ENCODE measurements at regions not wholly inside any gene's neighbourhood (a gene's known extent, or its start where the extent isn't known, plus 50 kb on each side); places are given as distances from the start of the nearest gene placed in this dataset.

DNA sequence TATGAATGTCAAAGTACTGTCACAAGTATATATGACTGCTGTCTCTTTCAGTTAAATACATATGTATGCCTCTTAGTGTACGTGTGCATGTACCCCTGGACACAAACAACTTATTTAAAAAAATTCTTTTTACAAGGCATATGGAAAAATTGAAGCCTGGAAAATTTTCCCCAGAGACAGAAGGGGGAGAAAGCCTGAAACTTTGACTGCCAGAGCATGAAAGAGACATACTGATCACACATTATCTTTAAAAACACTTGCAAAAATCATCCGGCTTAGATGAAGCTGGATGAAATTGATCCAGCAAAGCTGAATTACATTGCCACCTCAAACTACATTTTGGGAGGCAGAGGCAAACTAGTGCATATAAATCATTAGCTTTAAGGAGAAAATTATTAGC is 88.0 kb upstream of the NFIB start:
- H3K27me3 ChIP-seq (ENCODE audit: low read length): no peaks in the 10 kb centered on the region
- H3K9me2 ChIP-seq (replicated peaks; ENCODE audit: insufficient read depth, low read length): no peaks in the 10 kb centered on the region
- no peaks in the 10 kb centered on the region for H3K36me3 ChIP-seq (ENCODE audit: low read length)
- H3K27ac ChIP-seq (ENCODE audit: low read depth, low read length): no peak overlapping the region
- no peaks in the 10 kb centered on the region for H3F3A ChIP-seq (ENCODE audit: insufficient read depth)
- no peaks in the 10 kb centered on the region for H3K79me2 ChIP-seq (ENCODE audit: insufficient read depth, low read length)
- H4K20me1 ChIP-seq (ENCODE audit: low read depth, low read length): no peaks in the 10 kb centered on the region
- no peak overlapping the region for H2AFZ ChIP-seq (ENCODE audit: low read depth, low read length, severe bottlenecking)
- no peaks in the 10 kb centered on the region for H3K9me3 ChIP-seq (ENCODE audit: insufficient read depth, low read length)
- H3K4me3 ChIP-seq (ENCODE audit: insufficient read depth, low read length, poor library complexity, severe bottlenecking): no peak overlapping the region
- H3K4me2 ChIP-seq (ENCODE audit: low read depth, low read length, poor library complexity, severe bottlenecking): no peak overlapping the region
- no peak overlapping the region for H3K9ac ChIP-seq (ENCODE audit: low read length)
- TF ChIP-seq EZH2phosphoT487 (conservative IDR thresholded peaks at IDR 0.05; ENCODE audit: low read length): no peak
- TF ChIP-seq, protein P1, sequence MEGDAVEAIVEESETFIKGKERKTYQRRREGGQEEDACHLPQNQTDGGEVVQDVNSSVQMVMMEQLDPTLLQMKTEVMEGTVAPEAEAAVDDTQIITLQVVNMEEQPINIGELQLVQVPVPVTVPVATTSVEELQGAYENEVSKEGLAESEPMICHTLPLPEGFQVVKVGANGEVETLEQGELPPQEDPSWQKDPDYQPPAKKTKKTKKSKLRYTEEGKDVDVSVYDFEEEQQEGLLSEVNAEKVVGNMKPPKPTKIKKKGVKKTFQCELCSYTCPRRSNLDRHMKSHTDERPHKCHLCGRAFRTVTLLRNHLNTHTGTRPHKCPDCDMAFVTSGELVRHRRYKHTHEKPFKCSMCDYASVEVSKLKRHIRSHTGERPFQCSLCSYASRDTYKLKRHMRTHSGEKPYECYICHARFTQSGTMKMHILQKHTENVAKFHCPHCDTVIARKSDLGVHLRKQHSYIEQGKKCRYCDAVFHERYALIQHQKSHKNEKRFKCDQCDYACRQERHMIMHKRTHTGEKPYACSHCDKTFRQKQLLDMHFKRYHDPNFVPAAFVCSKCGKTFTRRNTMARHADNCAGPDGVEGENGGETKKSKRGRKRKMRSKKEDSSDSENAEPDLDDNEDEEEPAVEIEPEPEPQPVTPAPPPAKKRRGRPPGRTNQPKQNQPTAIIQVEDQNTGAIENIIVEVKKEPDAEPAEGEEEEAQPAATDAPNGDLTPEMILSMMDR (IDR thresholded peaks at IDR 0.05; ENCODE audit: insufficient read depth, low read length, poor library complexity, severe bottlenecking): no peak

DNA sequence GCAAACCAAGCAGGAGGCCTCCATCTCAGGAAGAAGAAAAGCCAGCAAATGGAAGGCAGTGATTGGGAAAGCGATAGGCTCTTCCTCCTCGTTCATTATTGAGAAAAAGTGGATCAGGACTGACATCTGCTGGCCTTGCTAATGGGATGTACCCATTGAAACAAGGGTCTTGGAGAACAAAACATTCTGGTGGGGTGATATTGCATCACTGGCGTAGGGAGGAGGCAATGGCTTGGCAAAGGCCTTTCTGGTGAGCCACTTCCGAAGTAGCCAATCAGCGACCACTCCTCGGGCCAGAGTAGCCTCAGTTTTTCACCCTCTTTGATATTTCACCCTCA is 86.7 kb upstream of the NFIB start:
- Histone ChIP-seq H3K9me2 (replicated peaks; ENCODE audit: insufficient read depth, low read length) (no peaks in the 10 kb centered on the region), H3K27me3 (ENCODE audit: low read length) (no peaks in the 10 kb centered on the region)
- TF ChIP-seq, protein P1 (IDR thresholded peaks at IDR 0.05; ENCODE audit: insufficient read depth, low read length, poor library complexity, severe bottlenecking): no peak
- TF ChIP-seq EZH2phosphoT487 (conservative IDR thresholded peaks at IDR 0.05; ENCODE audit: low read length): no peak

DNA sequence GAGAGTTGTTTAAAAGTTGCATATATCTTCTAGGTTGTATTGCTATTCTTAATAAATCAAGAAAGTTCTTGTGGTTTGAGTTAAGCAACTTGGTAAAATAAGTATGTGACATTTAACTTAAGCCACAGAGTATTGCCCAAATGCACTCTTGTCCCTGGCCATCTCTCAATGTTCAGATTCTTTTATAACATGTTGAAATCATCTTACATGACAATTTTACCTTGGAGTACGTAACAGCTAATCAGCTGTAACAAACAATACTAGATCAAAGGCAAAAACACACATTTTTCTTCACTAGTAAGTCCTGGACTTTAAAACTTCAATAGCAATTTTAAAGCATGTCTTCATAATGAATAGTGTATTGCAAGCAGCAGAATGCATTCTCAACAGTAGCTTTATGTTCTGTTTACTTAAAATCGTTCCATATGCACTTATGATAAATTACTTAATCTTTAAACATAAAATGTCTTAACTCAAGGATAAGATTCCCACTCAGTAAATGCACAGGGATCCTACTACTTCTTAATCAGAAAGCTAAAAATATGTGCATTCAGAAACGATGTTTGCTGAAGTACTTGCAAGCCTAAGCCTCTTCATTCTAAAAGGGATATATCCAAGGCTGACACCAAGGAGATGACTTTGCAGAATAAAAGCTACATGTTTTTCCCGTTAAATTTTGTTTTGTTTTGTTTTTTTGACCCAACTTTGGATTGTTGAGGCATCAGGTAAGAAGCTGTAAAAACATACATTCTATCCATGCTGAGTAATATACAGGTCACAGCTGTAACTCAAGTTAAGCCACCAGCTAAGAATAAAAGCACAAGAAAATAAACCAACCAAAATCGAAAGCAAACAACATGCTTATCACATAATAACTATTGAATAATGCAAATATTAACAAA is 86.1 kb upstream of the NFIB start:
- TF ChIP-seq, protein P1 (IDR thresholded peaks at IDR 0.05; ENCODE audit: insufficient read depth, low read length, poor library complexity, severe bottlenecking): no peak
- no peak for TF ChIP-seq EZH2phosphoT487 (conservative IDR thresholded peaks at IDR 0.05; ENCODE audit: low read length)
- no peak overlapping the region for H3K4me3 ChIP-seq (ENCODE audit: insufficient read depth, low read length, poor library complexity, severe bottlenecking)
- H3K9me2 ChIP-seq (replicated peaks; ENCODE audit: insufficient read depth, low read length): no peaks in the 10 kb centered on the region
- no peaks in the 10 kb centered on the region for H3K27me3 ChIP-seq (ENCODE audit: low read length)
- H3K79me2 ChIP-seq (ENCODE audit: insufficient read depth, low read length): no peaks in the 10 kb centered on the region
- H3F3A ChIP-seq (ENCODE audit: insufficient read depth): no peaks in the 10 kb centered on the region
- no peak overlapping the region for H3K27ac ChIP-seq (ENCODE audit: low read depth, low read length)
- H2AFZ ChIP-seq (ENCODE audit: low read depth, low read length, severe bottlenecking): no peak overlapping the region
- no peak overlapping the region for H3K9ac ChIP-seq (ENCODE audit: low read length)
- H4K20me1 ChIP-seq (ENCODE audit: low read depth, low read length): no peaks in the 10 kb centered on the region
- H3K9me3 ChIP-seq (ENCODE audit: insufficient read depth, low read length): no peaks in the 10 kb centered on the region
- no peak overlapping the region for H3K4me2 ChIP-seq (ENCODE audit: low read depth, low read length, poor library complexity, severe bottlenecking)
- H3K36me3 ChIP-seq (ENCODE audit: low read length): no peaks in the 10 kb centered on the region

More for the DNA sequence above, 86.7 kb upstream of the NFIB start:
- Histone ChIP-seq H3F3A (ENCODE audit: insufficient read depth) (no peaks in the 10 kb centered on the region), H3K4me2 (ENCODE audit: low read depth, low read length, poor library complexity, severe bottlenecking) (no peak overlapping the region), H3K27ac (ENCODE audit: low read depth, low read length) (no peak overlapping the region), H3K36me3 (ENCODE audit: low read length) (no peaks in the 10 kb centered on the region), H3K9me3 (ENCODE audit: insufficient read depth, low read length) (no peaks in the 10 kb centered on the region), H2AFZ (ENCODE audit: low read depth, low read length, severe bottlenecking) (no peak overlapping the region), H3K9ac (ENCODE audit: low read length) (no peak overlapping the region), H3K4me3 (ENCODE audit: insufficient read depth, low read length, poor library complexity, severe bottlenecking) (no peak overlapping the region), H4K20me1 (ENCODE audit: low read depth, low read length) (no peaks in the 10 kb centered on the region), H3K79me2 (ENCODE audit: insufficient read depth, low read length) (no peaks in the 10 kb centered on the region)
